NCI-H526 (cell line): ENCODE measurements at regions not wholly inside any gene's neighbourhood (a gene's known extent, or its start where the extent isn't known, plus 50 kb on each side); places are given as distances from the start of the nearest gene placed in this dataset.
"Not testable (repeated sequence)": the region's sequence is repeated elsewhere in the genome, so short reads cannot be mapped to it uniquely, and the experiment has no call there.

ENCODE experiments used
- DNase-seq, 2 experiments: peaks; one replicate each; lab custom pipeline; 2025; lab: John Stamatoyannopoulos, UW

DNA sequence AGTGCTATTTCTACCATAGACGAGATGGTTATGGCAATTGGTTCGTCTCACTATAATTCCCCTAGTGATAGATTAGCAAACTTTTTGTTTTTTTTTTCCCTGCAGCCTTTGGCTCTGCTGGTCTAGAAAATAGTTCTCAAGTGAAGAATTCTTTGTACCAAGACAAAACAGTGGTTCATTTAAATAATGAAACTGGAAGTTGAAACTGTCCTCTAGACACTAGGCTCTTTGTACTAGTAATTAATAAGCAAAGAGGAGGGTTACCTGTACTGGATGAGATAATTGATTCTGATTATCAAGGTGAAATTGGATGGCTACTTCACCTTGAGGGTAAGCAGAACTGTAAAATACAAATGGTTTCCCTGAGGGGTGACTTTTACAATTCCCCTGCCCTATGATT is 156.9 kb upstream of the DCC start:
- DNase-seq: no peak

DNA sequence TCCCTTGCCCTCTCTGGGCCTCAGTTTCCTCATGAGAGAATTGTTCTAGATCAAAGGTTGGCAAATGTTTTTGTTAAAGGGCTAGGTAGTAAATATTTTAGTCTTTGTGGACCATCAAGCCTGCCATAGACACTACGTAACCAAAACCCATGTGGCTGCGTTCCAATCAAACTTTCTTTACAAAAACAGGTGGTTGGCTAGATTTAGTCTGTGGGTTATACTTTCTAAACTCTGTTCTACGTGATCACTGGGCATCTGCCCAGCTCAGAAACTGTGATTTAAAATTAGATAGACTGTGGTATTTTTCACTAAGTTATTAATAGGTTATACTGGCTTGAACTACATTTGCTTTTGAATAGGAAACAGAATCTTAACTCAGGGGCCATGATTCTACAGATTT is 149.8 kb upstream of the DCC start:
- no peak for DNase-seq

DNA sequence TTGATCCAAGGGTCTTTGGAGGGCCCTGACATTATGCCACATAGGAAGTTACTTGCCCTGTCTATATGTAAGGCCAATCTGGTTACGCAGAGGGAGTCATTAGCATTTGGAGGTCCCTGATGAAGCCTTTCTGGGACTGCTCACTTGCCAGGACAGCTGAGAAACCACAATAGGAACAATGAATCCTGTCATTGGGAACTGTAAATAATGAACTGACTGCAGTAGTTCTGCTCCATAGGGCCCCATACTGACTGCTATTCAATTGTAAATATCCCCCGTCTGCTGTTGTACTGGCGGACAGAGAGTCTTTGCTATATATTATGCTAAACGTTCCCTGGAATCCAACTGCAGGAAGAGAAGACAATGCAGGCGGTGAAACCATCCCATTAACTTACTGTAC is 149.4 kb upstream of the DCC start:
- no peak for DNase-seq

DNA sequence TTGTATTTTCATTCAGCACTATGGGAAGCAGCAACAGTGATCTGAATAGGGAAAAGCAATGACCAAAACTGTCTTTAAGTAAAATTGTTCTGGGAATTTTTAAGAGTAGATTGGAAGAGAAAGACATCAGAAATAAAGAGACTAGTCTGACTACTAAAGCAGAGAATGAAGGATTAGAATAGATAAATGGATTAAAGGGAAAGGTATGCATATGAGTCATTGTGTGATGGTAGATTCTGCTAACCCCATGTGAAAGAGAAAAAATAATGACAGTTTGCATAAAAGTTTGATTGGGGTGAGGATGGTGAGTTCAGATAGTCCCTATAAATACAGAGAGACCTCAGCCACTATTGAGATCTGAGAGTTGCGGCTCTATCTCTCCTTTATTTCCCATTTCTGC is 139.6 kb upstream of the DCC start:
- DNase-seq: no peak

DNA sequence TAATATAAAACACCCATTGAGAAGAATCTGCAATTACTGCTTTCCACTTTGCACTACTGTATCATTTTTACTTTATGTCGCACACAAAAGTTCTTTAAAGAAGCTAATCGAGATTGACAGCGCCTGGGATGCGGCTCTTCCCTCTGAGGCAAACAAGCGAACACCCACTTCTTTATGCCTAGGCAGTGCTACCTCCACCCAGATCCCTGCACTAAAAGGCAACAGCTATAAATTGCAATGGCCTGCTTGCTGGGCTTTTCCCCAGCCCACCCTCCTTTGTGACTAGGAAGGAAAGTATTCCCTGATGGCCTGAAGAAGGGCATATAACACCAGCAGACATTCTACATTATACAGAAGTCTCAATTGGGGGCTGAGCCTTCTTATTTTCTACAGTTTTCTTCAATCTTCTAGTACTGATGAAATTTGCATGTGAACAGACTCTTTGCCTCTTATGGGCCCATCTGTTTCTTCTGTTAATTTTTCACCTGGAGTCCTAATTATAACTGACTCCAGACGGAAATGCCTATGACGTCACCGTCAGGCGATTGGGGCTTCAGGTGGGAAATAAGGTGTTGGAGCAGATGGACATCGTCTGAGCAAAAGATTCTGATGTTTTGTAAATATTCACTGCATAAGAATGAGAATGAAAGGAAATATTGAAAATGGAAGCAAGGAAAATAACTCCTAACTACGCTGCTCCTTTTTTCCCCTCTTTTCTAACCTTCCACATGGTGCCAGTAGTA is 138.9 kb upstream of the DCC start:
- no peak for DNase-seq

DNA sequence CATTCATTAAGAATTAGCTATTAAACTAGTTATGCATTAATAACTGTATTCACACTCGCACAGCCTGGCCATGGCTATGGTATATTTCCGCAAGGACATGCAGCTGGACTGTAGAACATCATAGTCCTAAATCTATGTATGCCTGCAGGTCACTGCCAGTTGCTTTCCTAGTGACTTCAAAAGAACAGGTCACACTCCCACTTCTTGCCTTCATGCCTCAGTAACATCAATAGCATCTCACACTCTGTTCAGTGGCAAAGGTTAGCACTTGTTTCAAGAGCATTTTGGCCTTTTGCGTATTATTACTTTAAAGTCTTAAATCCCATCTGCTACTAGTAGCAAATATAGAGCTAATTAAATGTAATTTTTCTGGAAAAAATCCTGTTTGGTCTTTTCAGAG is 131.4 kb upstream of the DCC start:
- DNase-seq: no peak

DNA sequence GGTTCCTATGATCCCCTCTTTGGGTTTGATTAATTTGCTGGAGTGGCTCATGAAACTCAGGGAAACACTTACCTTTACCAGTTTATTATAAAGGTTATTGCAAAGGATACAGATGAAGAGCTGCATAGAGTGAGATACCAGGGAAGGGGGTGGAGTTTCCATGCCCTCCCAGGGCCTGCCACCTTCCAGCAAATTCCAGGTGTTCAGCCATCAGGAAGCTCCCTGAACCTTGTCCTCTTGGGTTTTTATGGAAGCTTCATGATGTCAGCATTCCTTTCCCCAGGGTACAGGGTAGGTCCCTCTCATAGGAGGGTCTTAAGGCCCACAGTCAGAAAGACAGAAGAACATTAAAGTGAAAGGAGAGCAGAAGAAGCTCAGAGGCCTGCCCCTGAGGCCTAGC is 123.9 kb upstream of the DCC start:
- no peak for DNase-seq

DNA sequence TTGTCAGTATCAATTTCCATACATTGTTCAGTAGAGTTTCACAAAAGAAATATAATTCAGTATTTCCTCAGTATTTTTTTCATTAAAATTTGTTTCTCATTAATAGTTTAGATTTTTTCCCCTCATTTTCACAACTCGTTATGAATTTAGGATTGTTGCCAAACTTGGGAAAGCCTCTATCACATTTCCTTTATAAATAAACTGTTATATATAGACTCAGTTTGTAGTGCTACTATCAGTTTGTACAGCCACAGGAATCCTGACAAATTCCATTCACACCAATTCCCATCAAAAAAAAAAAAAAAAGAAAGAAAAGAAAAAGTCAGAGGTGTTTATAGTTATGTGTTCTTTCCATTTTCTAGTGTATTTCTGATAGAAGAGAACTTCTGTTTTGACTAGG is 123.3 kb upstream of the DCC start:
- DNase-seq: no peak

DNA sequence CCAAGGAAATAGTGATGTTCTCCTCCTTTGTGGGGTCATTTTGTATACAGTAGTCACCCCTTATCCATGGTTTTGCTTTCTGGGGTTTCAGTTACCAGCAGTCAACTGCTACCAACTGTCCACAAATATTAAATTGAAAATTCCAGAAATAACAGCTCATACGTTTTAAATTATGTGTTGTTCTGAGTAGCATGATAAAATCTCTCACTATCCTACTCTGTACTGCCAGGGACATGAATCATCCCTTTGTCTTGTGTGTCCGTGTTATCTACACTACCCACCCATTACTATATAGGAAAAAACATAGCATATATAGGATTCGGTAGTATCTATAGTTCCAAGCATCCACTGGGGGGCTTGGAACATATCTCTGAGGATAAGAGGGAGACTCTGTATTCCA is 120.9 kb upstream of the DCC start:
- DNase-seq: no peak

DNA sequence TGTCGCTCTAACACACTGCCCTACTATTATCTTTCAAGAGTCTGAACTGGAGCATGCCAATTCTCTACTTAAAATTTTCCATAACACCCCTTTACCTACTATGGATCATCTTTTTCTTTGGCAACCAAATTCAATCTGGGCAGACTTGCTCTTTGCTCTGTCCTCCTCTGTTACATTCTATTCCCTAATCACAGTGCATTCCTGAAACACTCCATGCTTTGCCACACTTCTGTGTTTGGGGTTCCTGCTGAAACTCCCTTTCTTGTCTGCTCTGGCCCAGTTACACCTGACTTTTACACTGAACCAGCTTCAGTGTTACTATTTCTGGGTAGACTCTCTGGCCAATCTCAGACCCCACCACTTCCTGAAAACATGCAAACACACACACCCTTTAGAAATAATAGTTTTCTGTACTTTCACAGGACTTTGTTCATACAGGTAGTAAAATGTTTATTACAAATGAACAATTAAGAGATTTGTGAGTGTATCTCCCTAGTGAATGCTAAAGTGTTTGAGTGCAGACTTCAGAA is 119.9 kb upstream of the DCC start:
- DNase-seq: no peak

DNA sequence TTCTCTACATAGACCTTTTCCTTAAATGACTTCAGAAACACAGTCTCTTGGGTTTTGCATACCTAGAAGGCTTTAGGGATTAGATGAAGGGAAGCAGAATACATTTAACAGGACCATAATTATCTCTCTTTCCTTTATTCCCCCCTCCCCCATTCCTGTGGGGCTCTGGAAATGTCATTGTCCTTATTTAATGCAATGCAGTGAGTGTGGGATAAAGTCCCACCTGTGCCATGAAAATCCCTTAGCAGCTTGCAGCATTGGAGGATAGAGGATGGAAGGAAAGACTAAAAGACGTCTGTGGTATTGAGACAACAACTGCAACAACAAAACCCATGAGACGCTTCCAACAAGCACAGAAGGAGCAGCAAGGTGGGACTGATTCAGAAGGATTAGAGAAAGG is 117.8 kb upstream of the DCC start:
- DNase-seq: no peak

DNA sequence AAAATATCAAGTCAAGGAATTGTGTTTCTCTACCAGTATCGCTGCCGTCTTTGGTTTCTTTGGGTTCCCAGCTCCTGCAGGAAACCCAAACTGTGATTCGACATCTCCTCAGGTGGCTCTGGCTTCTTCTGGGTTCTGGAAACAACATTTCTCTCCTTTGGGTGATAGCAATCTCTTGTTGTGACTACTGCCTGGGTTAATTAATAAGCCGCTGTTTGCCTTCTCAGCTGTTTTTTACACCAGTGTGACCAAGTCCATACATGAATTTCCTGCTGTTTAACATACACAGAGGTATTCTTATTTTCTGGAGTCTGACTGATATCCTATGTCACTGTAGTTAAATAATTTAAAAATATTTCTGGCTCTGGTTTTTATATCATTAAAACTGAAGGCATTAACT is 112.5 kb upstream of the DCC start:
- no peak for DNase-seq

DNA sequence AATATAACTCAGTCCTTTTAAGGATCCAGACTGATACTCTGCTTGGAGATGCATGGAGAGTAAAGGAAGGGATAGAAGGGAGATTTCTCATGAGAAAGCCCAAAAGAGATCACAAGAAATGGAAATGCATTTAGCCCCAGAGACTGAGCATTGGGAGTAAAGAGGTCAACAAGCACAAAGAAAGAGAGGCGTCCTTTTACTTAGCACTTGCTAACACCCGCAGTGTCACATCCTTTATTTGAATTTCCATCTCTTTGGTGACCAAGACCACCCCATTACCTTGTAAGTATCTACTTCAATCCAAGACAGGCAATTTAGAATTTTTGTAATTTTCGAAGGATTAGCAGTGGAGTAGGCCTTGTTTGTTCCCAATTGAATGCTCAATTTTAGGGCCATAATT is 111.8 kb upstream of the DCC start:
- DNase-seq: no peak

DNA sequence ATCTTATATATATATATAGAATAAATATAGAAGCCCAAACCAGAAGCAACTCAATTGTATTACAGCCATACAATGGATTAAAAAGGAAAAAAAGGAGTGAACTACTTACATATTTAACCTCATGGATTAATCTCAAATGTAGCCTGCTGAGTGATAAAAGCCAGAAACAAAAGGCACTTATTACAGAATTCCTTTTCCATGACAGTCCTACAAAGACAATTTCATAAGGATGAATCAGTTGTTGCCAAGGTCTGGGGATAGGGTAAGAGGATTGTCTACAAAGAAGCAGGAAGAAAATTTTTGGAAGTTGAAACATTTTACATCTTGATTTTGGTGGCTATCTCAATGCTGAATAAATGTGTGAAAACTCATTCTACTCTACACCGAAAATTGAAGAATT is 103.9 kb upstream of the DCC start:
- DNase-seq: no peak

DNA sequence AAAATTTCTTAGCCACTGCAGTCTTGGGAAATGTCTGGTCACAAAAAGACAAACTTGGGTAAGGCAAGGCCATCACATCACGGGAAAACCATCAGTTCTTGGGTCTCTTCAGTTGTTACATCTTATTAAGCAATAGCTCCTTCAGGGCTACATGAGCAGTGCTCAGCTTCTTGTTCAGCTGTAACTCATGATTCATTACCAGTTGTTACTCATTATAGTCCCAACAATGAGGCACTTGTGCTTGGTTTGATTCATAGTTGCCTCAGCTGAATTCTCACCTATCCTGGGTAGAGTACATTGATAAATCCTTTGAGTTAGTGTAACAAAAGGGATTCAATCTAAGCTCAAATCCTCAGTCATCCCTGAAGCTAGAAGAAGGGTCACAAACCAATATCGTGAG is 102.4 kb upstream of the DCC start:
- DNase-seq: no peak

DNA sequence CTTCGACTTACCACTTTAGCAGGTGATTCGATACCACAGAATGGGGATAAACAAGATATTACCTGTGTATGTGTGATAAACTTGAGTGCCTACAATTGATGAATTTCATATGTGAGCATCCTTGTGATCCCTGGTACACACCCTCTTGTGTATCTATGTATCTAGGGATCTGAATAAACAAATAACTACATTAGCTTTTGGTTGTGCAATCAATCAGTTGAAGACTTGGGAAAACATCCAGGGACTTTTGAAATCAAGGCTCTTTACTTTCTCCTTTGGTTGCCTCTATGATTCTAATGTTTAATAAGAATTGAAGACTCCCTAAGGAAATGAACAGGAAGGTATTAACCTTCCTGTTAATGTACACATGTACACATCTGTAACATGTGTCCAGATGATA is 97.3 kb upstream of the DCC start:
- DNase-seq: no peak

DNA sequence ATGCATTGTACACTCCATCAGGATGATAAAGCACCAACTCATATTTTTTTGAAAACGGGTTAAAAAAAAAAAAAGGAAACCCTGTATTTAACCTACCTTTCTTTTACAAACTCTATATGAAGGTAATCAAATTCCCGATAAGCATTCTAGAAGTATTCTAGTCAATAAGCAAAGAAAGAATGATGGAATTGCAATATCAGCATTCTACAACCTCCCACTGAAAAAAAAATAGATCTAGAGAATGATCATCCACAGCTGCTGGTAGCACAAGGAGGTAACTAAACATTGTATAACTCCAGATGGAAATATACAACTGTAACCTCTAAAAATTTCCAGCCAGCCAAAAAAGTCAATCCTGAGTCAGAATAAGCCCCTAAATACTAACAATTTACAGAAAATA is 95.3 kb upstream of the DCC start:
- no peak for DNase-seq

DNA sequence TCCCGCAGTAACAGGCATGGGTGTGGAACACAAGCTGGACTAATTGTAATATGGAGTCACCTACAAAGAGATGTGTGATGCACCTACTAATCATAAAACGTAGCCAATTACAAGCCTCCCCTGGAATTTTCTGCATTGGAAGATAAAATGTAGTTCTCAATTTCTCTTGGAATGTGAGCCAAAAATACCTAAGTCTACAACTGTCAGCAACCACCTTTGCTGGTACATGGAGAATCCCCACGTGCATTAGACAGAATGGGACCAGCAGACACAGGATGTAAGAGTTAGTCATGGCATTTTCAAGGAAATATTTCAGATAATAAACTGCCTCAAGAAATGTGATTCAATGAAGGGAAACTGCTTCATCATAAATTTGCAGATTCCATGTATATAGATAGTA is 85.6 kb upstream of the DCC start:
- no peak for DNase-seq

DNA sequence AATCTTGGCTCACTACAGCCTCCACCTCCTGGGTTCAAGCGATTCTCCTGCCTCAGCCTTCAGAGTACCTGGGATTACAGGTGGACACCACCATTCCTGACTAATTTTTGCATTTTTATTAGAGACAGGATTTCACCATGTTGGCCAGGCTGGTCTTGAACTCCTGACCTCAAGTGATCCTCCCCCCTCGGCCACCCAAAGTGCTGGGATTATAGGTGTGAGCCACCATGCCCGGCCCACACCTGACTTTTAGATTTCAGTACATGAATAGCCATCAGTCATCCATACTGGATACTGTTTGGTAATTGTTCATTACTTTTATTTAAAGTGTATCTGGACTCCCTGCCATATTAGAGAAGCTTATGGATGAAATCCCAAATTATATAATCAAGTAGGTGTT is 82.6 kb upstream of the DCC start:
- not testable (repeated sequence) for DNase-seq

DNA sequence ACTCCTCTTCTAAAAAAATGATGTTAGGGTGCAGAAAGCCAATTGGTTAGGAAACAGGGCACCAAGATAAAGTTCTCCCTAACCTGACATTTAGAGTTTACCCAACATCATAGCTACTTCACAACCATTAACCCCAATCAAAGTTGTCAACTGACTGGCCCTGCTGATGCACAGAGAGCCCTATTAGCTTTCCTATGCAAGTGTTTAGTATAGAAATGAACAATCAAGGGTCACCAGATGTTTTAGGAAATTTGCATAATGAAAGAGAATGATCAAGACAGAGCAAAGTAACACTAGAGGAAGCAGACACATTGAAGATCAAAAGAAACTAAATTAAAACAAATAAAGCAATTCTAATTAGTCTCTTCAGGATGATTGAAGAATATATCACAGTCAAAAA is 64.2 kb upstream of the DCC start:
- no peak for DNase-seq

DNA sequence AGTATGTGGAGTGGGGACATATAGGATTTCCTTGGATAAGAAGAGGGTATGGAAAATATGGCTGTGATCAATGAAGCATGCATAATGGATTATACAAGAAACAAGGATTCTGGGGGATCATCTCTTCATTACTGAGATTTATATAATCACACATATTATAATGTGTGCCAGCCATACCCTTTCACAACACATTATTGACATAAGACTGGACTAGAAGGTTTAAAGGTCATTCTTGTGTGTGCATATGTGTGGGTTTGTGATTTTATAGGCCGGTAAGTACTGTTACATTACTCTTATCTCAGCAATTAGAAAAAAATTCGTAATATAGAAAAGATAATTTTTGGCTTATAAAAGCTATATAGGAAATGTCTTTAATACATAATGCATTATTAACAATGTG is 62.2 kb upstream of the DCC start:
- no peak for DNase-seq

DNA sequence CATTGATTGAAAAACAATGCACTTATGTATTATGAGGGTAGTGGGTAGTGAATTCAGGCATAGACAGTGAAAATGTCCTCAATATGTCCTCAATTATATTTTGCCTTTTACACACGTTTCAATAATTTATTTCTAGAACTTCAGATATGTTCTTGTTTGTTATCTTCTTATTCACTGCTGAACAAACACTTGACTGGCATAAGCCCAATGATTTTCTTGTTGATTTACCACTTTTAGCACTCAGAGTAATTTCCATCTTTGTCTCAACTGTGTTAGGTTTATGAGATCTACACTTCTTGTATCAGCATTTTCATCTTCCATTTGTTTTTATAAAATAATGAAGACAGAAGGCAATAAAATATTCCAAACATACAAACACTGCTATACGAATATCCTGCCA is 61.8 kb upstream of the DCC start:
- DNase-seq: no peak

DNA sequence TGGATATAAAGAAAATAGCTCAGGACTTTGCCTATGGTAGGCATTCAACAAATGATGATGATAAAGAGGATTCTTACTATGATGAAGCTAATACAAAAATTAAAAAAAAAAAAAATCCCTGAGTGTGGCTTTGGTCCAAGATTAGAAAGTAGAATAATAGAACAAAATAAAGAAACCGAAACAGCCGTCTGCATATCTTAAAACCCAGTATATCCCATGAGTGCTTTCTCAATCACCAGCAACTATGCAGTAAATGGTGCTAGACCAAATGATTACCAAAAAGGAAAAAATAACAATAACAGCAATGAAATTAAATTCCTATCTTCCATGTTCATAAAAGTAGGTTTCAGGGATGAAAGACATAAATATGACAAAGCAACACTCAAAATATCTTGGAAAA is 59.3 kb upstream of the DCC start:
- DNase-seq: no peak

DNA sequence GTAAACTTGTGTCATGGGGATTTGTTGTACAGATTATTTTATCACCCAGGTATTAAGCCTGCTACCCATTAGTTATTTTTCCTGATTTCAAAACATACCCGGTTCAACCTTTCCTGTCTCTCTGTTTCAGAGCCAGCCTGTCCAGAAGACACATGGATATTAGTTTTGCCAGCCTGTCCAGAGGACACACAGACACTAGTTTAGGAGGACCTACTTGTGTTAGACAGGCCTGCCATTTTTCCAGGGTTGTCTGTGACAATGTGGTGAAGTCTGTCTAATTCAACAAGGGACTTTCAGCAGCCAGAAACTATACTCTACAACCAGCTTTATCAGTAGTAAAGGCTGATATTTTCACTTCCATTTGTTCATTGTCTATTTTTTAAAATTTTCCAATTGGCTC is 56.1 kb upstream of the DCC start:
- DNase-seq: no peak

DNA sequence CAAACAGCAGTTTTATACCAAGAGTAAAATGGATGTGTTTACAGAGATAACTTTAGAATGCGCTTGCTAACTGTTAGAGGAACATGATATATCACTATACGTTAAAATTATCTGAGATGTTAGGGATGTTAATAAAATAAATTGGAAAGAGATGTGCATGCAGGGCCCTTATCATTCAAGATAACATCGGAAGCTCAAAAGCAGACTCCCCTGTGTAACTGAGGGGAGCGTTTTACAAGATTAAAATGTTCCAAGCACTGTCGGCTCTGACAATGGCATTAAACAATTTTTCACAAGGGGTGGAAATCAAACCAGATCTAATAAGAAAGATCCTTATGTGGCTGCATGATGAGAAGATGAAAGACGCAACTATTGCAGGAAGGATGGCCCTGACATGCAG is 53.3 kb upstream of the DCC start:
- no peak for DNase-seq
